GM19351 (cell line): ENCODE measurements at regions not wholly inside any gene's neighbourhood (a gene's known extent, or its start where the extent isn't known, plus 50 kb on each side); places are given as distances from the start of the nearest gene placed in this dataset.

Experiments
- ATAC-seq: cut with Tn5 transposase; IDR thresholded peaks from one replicate; pipeline ENCODE4 v1.9.1; 2021; ENCODE audit warnings: mild to moderate bottlenecking, moderate library complexity; ENCODE audit not compliant: unreplicated experiment

DNA sequence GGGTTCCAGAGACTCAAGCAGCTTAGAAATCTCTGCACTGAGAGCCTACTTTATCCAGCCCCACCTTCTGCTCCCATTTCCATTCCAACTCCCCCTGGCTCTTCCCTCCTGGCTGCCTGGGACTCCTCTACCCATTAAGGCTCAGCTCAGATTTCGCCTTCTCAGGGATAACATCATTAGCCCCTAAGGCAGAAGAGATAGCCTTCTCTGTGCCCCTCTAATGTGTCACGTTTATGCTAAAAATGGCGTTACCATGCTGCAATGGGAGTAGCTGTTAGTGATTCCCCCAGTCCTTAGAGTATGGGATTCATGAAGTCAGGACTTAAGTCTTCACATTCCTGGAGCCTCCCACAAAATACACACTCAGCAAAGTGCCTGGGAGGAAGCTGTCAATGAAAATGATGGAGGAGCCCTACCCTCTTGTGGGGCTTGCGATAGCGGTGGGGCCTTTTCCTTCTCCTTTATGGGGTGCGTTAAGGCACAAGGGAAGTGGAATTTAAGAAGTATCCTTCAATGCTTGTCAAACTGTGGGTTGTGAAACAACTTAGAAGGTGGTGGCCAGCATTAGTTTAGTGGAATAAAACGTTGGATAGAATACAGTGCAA is 144.7 kb upstream of the COPS8 start:
- no peak for ATAC-seq

DNA sequence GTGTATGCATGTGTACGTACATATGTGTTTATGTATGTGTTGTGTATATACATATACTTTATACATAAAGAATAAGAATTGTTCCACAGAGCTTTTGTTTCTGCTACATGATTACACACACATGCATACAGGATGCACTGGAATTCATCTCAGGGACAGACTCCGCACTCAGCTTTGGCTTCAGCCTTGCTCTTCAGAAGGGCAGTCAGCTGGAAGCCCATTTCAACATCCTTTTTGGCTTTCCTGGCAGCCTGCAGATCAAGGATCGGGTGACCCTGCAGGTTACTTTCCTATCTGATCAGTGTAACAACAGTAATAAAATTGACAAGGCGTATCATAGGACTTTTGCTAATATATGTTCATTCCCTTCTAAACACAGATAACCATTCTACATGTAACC is 144.1 kb upstream of the COPS8 start:
- ATAC-seq = no peak

DNA sequence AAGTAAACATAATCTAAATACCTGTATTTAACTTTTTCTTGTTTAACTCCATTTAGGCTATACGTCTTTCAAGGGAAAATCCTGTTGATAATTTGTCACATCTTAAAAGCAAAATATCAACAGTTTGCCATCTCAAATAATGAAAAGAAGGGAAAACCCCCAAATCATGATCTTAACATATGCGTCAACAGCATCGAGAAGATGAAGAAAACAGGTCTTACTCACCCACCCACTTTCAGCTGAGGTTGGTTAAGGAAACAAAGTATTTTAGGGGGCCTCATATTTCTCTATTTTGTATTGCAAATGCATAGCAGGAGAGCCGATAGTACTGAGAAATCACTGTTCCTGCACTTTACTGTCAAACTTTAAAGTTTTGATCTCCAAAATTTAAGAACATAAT is 143.1 kb upstream of the COPS8 start:
- no peak for ATAC-seq

DNA sequence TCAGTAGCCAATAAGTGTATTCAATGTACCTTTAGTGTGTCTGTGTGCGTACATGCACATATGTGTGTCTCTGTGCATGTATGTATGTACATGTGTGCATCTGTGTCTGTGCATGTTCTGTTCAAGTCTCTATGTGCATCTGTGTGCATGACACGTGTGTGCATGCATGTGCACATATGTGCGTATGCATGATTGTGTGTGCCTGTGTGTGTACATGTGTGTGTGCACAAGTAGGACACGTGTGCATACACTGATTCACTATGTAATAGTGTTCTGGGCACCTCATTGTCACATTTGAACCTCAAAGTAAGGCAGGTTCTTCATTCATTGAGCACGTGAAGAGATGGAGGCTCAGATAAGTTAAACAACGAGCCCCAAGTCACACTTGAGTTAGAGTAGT is 142.6 kb upstream of the COPS8 start:
- ATAC-seq = no peak

DNA sequence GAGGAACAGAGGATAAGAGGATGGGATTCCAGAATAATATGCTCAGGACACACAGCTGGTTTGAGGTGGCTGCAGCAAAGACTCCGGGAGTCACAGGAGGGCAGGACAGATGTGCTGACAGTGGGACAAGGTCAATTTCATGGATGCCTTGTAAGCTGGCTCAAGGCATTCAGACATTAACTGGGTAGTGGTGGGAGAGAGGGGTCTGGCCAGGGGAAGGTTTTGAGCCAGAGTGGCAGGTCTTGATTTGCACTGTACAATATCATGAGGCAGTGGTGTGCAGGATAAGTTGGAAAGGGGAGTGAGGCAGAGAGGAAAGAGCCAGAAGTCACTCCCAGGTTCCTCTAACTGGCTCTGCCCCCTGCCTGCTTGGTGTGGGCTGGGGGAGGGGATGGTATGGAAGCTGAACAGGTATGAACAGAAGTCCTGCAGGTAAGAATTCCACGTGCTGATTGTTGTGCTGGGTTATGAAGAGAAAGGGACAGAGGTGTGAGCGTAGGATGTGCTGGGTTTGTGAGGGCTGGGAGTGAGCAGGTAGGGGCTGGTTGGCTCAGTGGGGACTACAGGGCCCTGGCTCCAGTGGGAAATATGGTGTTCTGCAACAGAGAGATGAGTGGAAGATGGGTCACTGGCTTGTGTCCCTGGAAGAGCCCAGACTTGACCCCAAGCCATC is 141.7 kb upstream of the COPS8 start:
- no peak for ATAC-seq

DNA sequence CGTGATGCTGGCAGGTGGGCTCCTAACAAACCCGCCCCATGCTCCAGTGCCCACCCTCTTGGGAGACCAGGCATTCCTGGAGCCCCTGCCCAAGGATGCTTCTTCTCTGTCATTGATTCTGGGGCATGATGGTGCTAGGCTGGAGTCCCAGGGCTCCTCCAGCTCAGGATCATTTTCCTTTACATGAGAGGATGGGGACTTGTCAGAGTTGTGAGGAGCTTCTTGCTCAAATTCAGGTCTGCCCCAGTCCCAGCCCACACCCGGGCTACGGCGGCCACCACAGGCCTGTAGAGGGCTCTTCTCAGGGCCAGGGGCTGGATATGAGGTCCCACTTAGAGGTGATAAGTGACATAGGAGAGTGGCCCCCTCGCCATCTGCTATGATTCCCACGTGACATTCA is 141.1 kb upstream of the COPS8 start:
- ATAC-seq = no peak

DNA sequence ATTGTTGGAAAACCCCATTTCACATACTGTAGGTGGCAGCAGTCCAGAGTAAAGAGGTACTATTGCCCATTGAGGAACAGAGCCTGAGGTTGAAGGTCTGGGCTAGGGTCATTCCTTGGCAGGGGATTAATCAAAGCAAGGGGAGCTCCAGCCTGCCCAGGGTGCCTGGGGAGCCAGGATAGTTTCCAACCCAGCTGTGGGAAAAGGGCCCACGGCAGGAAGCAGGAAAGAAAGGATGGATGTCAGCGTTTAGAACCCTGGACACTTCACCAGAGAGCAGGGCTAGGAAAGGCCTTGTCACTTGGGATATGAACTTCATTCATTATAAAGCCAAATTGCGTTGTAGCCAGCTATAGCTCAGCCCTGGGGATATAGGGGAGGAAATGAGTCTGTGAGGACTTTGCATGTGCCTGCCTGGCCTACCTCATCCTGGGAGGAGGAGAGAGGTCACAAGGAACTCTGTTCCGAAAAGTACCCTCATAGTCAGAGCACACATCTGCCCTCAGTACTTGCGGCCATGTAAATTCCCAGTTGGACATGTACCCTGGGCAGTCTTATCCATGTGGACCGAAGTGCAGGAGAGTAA is 140.2 kb upstream of the COPS8 start:
- ATAC-seq = no peak

DNA sequence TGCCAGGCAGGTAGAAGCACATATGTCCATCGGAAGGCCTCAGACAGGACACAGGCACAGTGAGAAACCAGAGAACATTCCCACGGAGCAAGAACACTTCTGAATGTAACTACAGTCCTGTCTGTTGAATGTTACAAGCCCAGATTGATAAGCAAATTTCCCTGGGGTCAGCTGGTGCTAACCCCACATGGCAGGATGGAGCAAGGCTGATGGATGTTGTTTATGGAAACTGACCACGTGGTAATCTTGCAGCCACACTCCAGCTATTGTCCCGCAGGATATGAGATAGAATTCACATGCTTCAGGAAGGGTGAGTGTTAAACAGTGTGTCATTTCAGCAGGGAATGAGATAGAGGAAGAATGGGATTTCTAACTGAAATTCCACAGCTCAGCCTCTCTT is 138.8 kb upstream of the COPS8 start:
- ATAC-seq = no peak

DNA sequence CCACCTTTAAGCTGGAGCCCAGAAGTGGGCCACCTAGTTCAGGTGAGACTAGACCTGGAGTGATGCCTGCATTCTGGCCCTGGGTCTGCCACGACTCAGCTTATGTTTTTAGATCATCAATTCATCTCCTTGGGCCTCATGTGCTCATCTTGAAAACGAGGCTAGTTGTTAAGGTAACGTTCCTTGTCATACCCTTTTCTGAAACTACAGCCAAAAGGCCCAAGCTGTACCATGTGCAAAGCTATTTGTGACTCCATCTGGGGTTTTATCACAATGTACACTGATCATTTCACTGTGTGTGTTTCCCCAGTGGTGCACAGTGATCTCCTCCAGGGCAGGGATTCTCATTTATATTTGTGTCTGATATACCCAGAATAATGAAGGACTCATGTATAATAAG is 138.4 kb upstream of the COPS8 start:
- no peak for ATAC-seq

DNA sequence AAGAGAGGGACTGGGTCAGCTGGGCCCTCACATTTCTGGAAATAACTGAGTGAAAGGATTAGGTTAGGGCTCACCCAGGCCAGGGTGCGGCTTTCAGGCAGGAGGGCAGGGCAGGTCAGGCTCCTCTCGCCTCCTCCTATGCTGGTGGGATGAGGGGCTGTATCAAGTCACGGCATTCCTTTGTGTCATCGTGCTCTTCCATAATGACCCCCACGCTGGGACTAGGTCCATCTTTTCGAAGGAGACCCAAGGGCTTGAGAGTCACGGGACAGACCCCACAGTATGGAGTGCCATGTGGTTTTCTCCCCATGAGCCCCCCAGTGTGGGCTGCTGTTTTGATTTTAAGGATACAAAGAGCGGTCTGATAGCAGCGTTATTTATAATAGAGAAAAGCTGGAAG is 137.8 kb upstream of the COPS8 start:
- ATAC-seq = no peak

DNA sequence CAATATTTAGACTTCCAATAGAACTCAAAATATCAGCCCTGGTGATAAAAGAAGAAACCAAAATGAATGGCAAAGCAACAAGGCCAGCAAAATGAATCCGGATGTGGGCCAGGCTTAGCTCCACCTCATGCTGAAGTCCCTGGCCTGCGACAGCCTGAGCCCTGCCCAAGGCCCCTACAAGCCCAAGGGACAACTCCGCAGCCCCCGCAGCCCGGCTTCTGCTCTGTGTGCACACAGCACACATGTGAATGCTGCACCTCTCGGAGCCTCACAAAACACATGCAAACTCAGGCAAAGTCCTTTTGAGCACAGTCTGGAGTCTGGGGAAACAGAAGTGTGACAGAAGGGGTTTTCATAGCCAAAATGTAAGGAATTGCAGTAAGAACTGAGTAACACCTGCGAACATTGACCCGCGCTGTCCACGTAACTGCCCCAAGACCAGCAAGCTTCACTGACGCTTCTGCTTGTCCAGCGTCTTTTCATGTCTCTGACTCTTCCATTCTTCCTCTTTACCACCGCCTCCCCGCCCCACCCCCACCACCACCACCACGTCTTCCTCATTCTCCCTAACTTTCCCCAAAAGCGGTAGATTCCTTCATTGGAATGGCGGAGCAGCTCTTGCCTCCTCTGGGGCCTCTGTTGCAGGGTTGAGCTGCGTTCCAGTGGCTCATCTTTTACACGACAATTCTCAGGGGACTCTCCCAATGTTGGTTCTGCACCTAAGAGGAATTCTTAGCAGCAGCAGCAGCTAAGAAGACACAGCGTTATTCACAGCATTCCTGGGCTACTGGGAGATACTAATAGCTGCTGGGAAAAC is 136.4 kb upstream of the COPS8 start:
- no peak for ATAC-seq

DNA sequence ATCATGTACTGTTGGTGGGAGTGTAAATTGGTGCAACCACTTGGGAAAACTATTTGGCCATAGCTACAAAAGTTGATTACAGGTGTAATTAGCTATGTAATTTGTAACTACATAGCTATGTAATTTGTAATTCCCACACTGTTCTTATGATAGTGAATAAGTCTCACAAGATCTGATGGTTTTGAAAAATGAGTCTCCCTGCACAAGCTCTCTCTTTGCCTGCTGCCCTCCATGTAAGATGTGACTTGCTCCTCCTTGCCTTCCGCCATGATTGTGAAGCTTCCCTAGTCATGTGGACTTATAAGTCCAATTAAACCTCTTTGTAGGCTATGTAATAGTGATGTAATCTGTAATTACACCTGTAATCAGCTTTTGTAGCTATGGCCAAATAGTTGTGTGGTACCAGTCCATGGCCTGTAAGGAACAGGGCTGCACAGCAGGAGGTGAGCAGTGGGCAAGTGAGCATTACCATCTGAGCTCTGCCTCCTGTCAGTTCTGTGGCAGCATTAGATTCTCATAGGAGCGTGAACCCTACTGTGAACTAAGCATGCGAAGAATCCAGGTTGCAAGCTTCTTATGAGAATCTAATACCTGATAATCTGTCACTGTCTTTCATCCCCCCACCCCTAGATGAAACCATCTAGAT is 133.7 kb upstream of the COPS8 start:
- ATAC-seq = no peak

DNA sequence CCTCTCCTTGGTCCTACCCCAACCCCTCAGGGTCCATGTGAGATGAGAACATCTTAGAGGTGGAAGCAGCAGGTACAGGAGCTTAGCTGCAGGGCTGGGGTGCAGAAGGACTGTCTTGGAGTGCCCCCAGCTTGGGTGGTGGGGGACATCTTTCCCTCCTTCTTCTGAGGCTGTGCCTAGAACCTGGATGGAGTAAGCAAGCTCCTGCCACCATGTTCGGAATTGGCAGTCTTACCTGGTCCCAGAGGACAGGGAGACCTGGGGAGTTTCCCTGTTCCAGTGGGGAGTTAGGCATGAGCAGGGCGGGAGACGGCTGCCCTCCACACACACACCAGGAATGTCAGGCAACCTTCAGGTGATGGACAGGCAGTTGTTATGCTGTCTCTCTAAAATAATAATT is 131.0 kb upstream of the COPS8 start:
- ATAC-seq = no peak

DNA sequence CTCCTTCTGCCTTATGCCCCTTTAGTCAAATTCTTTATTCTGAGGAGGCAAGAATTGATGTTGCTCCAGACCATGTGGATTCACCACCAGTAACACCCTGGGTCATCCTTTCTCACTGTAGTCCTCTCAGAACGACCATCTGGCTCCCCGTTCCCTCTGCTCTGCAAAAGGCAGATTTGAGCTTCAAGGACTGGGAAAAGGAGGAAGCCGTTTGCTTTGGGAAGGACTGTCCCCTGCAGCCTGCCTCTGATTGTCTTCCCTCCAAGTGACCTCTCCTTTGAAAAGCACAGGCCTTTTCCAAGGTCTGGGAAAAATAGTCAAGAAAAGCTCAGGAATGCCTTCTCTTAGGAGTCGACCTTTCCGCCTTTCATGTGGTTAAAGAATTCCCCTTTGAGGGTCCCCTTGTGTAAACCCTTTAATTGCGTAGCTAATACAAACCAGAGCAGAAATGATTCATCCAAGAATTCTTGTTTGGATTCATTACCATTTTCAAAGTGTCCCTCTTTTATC is 130.1 kb upstream of the COPS8 start:
- no peak for ATAC-seq

DNA sequence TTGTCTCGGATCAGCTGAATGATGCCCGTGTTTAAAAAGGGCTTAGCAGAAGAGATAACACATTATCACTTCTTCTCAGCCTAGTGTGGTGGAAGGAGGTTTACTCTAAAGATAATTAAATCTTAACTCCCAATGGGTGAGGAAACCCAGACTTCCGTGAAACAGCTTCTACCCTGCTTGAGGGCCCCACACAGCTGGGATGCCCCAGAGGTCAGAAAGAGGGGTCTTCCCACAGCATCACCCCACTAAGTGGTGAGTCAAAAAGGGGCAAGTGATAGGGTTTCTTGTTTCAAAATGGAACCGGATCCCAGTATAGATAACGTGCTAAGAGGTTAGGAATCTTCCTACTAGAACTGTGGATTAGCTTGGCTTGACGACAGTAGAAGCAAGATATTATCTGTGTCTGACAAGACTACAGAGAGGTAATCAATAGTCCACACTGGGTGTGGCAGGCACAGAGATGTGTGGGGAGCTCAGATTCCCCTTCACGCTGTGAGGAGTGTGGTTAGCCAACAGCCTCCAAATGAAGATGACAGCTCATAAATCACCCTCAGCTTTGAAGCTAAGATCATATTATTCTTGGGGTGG is 129.6 kb upstream of the COPS8 start:
- ATAC-seq = peak; percentile 72

DNA sequence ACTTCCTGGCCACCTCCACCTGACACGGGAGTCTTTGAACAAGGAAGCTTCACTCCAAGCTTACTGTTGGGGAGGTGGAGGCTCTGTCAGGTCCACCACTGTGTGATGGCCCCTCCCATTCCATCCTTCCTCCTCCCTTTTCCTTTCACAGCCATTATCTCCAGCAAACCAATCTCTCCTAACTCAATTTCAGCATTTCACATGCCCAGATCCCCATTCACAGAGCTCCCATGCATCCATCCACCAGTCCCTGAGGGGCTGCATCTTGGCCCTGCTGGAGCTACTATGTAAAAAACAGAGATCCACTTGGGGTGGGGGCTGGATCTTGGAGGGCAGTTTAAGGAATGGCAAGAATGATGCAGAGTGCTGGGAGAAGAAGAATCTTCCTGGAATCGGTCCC is 129.0 kb upstream of the COPS8 start:
- no peak for ATAC-seq

DNA sequence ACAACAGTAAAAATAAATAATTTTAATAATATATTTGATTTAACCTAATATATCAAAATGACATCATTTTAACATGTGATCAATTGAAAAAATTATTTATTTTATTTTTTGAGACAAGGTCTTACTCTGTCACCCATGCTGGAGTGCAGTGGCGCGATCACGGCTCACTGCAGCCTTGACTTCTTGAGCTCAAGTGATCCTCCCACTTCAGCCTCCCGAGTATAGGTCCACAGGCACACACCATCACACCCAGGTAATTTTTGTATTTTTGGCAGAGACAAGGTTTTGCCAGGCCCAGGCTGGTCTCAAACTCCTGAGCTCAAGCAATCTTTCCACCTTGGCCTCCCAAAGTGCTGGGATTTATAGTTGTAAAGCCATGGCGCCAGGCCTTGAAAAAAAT is 126.7 kb upstream of the COPS8 start:
- ATAC-seq = no peak

DNA sequence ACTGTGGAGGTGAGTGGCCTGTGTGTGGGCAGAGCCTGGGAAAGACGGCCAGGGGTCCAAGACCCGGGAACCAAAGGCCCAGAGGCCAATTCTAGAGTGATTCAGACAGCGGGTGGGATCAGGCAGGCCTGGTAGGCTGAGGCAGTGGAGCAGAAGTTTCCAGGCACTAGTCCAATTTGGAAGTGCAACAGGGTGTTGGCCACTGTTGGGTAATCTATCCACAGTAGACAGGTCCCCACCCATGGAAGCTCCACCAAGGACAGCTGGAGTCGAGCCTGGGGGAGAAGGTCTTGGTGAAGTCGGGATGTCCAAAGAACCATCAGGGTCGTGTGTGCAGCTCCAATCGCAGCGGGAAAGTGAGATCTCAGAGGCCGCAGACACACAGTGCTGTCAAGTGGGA is 125.8 kb upstream of the COPS8 start:
- no peak for ATAC-seq

DNA sequence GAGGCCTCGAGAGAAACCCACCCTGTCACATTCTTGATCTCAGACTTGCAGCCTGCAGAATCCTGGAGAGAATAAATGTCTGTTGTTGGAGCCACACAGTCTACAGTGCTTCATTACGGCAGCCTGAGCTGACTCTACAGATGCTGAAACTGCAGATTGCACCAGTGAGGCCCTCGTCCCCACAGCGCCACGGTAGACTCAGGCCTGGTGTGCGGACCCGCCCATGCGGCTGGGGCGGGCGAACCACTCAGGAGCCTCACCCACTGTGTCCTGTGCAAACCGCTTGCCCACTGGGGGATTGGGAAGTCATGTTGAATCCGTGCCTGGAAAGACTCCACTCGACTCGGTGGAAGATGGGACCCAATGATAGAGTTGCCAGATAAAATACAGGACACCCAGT is 125.2 kb upstream of the COPS8 start:
- ATAC-seq = no peak

DNA sequence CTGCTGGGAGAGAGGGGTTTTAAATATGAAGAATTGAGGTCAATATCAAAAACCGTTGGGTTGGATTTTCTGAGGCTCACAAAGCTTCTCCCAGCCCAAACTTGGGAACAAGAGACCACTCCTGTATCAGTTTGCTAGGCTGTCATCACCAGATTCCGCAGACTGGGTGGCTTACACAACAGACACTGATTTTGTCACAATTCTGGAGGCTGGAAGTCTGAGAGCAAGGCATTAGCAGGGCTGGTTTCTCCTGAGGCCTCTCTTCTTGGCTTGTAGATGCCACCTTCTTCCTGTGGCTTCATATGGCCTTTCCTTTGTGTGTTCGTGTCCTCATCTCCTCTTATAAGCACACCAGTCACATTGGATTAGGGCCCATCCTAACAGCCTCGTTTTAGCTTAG is 122.9 kb upstream of the COPS8 start:
- ATAC-seq = no peak

DNA sequence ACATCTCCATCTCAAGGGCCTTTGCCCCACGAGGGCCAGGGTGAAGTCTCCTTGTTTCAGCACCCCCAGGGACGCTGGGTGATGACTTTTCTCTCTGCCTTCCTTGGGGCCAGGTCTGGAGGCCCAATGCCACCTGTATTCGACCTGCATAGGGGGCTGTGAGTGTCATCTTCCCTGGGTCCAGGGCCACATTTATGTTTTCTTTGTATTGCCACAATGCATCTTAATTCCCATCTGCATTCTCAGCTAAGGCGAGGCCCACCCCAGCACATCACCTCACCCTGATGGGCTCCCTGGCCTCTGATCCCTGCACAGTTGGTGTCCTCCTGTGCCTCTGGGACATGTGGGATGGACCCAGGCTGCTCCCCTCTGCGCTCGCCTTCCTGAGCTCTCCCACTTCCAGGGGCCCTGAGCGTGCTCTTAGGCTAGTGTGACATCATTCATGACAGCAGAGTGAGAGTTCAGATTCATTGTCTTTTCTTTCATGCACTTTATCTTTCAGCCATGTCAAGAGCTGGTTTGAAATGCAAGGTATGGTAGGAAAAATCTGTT is 122.0 kb upstream of the COPS8 start:
- ATAC-seq = no peak
